ENCODE measurements at regions not wholly inside any gene's neighbourhood (a gene's known extent, or its start where the extent isn't known, plus 50 kb on each side); places are given as distances from the start of the nearest gene placed in this dataset.
A peak's percentile ranks its signal among the peaks of the same experiment; 100 is the strongest.
"Not testable (repeated sequence)": the region's sequence is repeated elsewhere in the genome, so short reads cannot be mapped to it uniquely, and the experiment has no call there.

- no peak for DNase-seq
Measured at GRCh38 chr13:68009546-68009945, 779.4 kb upstream of the PCDH9 start.

- DNase-seq: no peak
Measured at GRCh38 chr13:68007576-68007975, 777.4 kb upstream of the PCDH9 start.

- DNase-seq: no peak
Measured at GRCh38 chr13:67996101-67996500, 766.0 kb upstream of the PCDH9 start.

- no peak for DNase-seq
Measured at GRCh38 chr13:67990868-67991267, 760.7 kb upstream of the PCDH9 start.

GRCh38 chr13:67986234-67986633 lies 756.1 kb upstream of the PCDH9 start:
- DNase-seq: no peak

DNA sequence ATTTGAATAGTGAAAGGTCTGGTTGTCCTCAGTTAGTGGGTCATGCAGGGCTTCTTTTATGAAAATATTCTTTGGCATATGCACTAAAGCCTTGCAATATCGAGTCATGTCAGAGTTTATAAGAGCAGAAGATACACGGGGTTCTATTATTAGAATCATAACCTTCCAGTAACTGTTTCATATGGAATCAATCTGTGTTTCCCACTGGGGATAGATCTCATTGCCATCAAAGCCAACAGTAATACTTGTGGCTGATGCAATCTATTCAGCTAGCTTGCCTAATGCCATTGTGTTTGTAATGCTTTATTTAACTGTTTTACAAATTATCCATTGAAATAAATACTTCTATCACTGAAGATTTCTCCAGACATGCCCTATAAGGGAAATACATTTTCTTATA lies 746.9 kb upstream of the PCDH9 start:
- DNase-seq: peak; percentile 62

- DNase-seq: no peak
Measured at GRCh38 chr13:67971291-67971690, 741.2 kb upstream of the PCDH9 start.

GRCh38 chr13:67967031-67967430 lies 736.9 kb upstream of the PCDH9 start:
- DNase-seq: peak; percentile 49

GRCh38 chr13:67966065-67966464 lies 735.9 kb upstream of the PCDH9 start:
- no peak for DNase-seq

DNA sequence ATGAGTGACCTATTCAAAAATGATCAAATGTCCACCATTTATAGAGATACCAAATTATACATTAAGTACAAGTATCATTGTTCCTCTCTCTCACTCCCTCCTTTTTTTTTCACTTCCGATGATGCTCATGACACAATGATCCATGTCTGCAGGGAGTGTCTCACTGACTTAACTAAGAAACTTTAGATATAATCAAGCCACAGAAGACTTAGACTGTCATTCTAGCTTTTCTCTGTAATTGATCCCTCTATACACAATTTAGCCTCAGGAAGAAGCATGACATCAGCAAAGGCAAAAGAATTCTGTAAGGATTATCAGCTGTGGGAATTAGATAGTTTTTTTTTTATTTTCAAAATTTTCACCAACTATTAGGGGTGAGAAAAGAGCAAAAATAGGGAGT lies 734.9 kb upstream of the PCDH9 start:
- DNase-seq: no peak

- DNase-seq: no peak
Measured at GRCh38 chr13:67964091-67964490, 734.0 kb upstream of the PCDH9 start.

- DNase-seq: no peak
Measured at GRCh38 chr13:67961331-67961730, 731.2 kb upstream of the PCDH9 start.

- DNase-seq: no peak
Measured at GRCh38 chr13:67951431-67951830, 721.3 kb upstream of the PCDH9 start.

DNA sequence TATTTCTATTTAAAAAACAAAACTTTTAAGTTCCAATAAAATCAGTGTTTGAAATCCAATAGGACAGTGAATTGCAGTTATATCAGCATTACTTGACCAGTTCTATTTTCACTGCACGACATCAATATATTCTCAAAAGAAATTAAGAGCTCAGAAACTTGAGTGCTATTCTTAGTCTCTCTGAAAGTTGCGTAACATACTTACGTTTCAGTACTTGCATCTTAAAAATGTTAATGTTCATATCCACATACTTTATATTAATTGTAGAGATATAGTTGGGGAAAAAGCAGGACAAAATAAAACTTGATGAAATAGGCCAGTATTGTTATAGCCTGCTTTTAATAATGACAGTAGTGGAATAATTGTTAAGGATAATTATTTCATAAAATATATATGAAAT lies 720.5 kb upstream of the PCDH9 start:
- no peak for DNase-seq

GRCh38 chr13:67946131-67946530 lies 716.0 kb upstream of the PCDH9 start:
- DNase-seq: no peak

DNA sequence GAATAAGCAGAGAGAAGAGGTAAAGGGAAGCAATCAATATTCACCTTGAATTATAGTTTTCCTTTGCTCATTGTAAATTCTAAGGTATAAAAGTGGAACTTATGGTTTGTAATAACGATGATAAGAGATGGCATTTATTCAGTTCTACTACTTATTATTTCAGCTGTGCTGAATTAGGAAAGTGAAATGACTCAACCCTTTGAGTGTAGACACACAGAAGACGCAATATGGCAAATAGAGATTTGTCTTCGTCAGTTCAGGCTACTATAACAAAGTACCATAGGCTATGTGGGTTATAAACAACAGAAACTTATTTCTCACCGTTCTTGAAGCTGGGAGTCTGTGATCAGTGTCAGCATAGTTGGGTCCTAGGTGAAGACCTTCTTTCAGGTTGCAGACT lies 713.0 kb upstream of the PCDH9 start:
- no peak for DNase-seq

- no peak for DNase-seq
Measured at GRCh38 chr13:67935626-67936025, 705.5 kb upstream of the PCDH9 start.

DNA sequence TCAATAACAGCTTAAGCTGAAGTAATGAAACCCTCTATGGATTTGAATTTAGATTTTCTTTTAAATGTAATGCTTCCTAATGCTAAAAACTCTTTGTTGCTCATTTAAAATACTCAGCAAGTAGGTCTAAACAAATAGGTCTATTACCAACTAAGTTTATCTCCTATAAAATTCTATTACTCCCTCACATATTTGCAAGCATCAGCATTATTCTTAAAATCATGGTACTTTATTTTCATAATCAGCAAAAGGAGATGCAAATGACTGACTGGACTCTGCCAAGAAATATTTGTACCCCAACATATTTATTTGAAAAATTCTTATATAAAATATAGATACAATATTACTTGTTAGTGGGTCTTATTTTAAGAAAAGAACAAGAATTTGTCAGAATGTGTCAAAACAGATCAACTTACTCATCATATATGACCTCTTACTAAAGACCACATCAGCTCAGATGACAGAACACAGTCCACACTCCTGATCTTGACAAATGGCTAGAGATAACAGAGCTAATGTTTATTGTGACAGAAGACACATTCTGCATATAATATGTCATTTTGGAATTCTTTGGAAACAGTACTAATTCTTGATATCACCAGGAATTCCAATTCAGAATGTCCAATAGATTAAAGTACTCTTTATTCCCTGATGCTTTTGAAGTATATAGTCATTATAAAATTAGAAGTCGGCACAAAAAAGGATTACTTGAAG lies 704.6 kb upstream of the PCDH9 start:
- DNase-seq: no peak

- DNase-seq: no peak
Measured at GRCh38 chr13:67932991-67933390, 702.9 kb upstream of the PCDH9 start.

- DNase-seq: no peak
Measured at GRCh38 chr13:67917291-67917987, 687.3 kb upstream of the PCDH9 start.

- no peak for DNase-seq
Measured at GRCh38 chr13:67916650-67917049, 686.5 kb upstream of the PCDH9 start.

DNA sequence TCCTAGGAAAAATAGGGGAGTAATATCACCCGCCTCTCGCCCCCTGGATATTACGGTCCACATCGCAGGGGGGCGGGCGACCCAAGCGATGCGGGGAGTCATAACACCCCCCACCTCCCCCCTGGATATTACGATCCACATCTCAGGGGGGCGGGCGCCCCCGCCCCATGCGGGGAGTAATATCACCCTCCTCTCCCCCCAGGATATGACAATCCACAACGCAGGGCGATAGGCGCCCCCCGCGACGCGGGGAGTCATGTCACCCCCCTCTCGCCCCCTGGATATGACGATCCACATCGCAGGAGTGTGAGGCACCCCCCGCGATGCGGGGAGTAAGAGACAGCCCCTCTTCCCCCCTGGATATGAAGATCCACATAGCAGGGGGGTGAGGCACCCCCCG lies 684.4 kb upstream of the PCDH9 start:
- DNase-seq: no peak

GRCh38 chr13:67902960-67903359 lies 672.8 kb upstream of the PCDH9 start:
- DNase-seq: not testable (repeated sequence)

DNA sequence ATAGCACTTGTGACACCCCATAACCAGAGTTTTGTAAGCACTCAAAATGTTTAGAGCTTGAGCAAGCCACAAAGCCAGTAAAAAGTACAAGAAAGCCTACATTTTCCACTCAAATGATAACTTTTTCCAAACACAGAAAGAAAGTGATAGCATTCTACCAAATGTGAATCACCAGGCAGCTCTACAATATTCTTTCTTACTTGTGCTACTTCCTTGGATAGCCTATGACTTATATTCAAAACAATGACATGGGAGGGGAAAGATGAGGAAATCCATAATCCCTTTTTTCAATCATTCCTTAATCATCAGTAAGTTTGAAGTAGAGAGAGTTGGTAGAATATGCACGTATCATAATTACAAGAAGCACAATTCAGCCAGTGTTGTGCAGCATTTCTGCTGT lies 650.8 kb upstream of the PCDH9 start:
- peak; percentile 29 for DNase-seq

DNA sequence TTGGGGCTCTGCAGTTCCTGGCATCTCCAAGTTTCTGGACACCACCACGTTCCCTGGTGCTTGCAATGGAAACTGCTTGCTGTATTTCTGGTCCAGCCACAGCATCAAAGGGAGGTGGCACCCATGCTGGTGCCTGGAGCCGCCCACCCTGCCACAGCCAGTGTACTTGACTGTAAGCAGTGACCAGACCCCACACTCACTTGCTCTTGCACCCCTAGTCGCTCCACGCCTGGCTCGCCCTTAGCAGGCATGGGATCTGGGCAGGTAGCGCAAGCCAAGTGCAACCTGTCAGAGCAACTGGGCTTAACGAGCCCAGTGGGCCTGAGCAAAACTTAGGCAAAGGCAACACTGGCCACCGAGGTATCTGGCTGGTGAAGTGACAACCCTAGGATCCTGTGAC lies 648.2 kb upstream of the PCDH9 start:
- DNase-seq: no peak

All from fibroblast of skin of abdomen (primary cell).